Liver (tissue), 8 donors: ENCODE measurements at regions not wholly inside any gene's neighbourhood (a gene's known extent, or its start where the extent isn't known, plus 50 kb on each side); places are given as distances from the start of the nearest gene placed in this dataset.

Source experiments
- DNase-seq: peaks from one replicate; pipeline ENCODE4 v3.0.0-alpha.2; 2017; ENCODE audit warnings: low spot score
- H3K27ac ChIP-seq, 2 donors: one replicate each; pipeline ENCODE4 v1.7.0; 2013; ENCODE audit warnings: inconsistent platforms in 2 of 2, low read length in 2 of 2, control low read depth in 1 of 2, low read depth in 1 of 2, mild to moderate bottlenecking in 1 of 2
- H3K27me3 ChIP-seq, 4 donors: one replicate each; pipeline versions ENCODE4 v1.6.1 to v1.7.0; 2013; ENCODE audit warnings: low read length in 3 of 4, inconsistent platforms in 1 of 4, mild to moderate bottlenecking in 1 of 4, moderate library complexity in 1 of 4; ENCODE audit not compliant: control insufficient read depth in 4 of 4, insufficient read depth in 4 of 4
- H3K36me3 ChIP-seq, 4 donors: one replicate each; pipeline versions ENCODE4 v1.6.1 to v1.7.0; 2013; ENCODE audit warnings: low read length in 3 of 4, mild to moderate bottlenecking in 3 of 4, low read depth in 1 of 4, moderate library complexity in 1 of 4; ENCODE audit not compliant: control insufficient read depth in 4 of 4, insufficient read depth in 3 of 4
- H3K4me1 ChIP-seq, 4 donors: one replicate each; pipeline versions ENCODE4 v1.6.1 to v1.7.0; 2013; ENCODE audit warnings: low read length in 3 of 4, mild to moderate bottlenecking in 3 of 4, moderate library complexity in 1 of 4; ENCODE audit not compliant: control insufficient read depth in 4 of 4, insufficient read depth in 4 of 4
- H3K4me3 ChIP-seq, 3 donors: one replicate each; pipeline versions ENCODE4 v1.6.1 to v1.7.0; 2013; ENCODE audit warnings: low read length in 3 of 3, control low read depth in 1 of 3, low read depth in 1 of 3, mild to moderate bottlenecking in 1 of 3
- H3K9ac ChIP-seq, 2 donors: one replicate each; pipeline ENCODE4 v1.7.0; 2013; ENCODE audit warnings: low read length in 2 of 2, mild to moderate bottlenecking in 2 of 2, moderate library complexity in 2 of 2, control low read depth in 1 of 2, low read depth in 1 of 2
- H3K9me3 ChIP-seq, 4 donors: one replicate each; pipeline versions ENCODE4 v1.6.1 to v1.7.0; 2013; ENCODE audit warnings: low read length in 3 of 4; ENCODE audit not compliant: control insufficient read depth in 4 of 4
- ATF3 ChIP-seq: IDR thresholded peaks from 2 replicates; pipeline ENCODE4 v1.6.1; 2016; ENCODE audit warnings: antibody characterized with exemption
- CTCF ChIP-seq: fragments of 150-350 bp; IDR thresholded peaks from 2 replicates; pipeline ENCODE4 v1.5.1; 2017; ENCODE audit warnings: improper control_type of control experiment, low read depth, low read length; ENCODE audit not compliant: missing input control
- EGR1 ChIP-seq, 2 donors: IDR thresholded peaks; 2 replicates each; pipeline ENCODE4 v1.6.1; 2016 to 2018; ENCODE audit warnings: antibody characterized with exemption in 2 of 2, low read depth in 2 of 2
- FOXA1 ChIP-seq: IDR thresholded peaks from 2 replicates; pipeline ENCODE4 v1.6.1; 2016; ENCODE audit warnings: antibody characterized with exemption
- FOXA2 ChIP-seq: IDR thresholded peaks from 2 replicates; pipeline ENCODE4 v1.6.1; 2016; ENCODE audit warnings: antibody characterized with exemption
- GABPA ChIP-seq, 2 donors: IDR thresholded peaks in 1 of 2; conservative IDR thresholded peaks in 1 of 2; 2 replicates each; pipeline ENCODE4 v1.6.1; 2016; ENCODE audit warnings: antibody characterized with exemption in 2 of 2, mild to moderate bottlenecking in 1 of 2, moderate library complexity in 1 of 2
- HNF4A ChIP-seq, 2 donors: conservative IDR thresholded peaks; 2 replicates each; pipeline ENCODE4 v1.6.1; 2016; ENCODE audit warnings: antibody characterized with exemption in 2 of 2, mild to moderate bottlenecking in 2 of 2
- HNF4G ChIP-seq: IDR thresholded peaks from 2 replicates; pipeline ENCODE4 v1.6.1; 2016; ENCODE audit warnings: antibody characterized with exemption
- JUND ChIP-seq, 2 donors: IDR thresholded peaks; 2 replicates each; pipeline ENCODE4 v1.6.1; 2016; ENCODE audit warnings: antibody characterized with exemption in 2 of 2
- MAX ChIP-seq: IDR thresholded peaks from 2 replicates; pipeline ENCODE4 v1.6.1; 2016; ENCODE audit warnings: antibody characterized with exemption
- NR2F2 ChIP-seq: IDR thresholded peaks from 2 replicates; pipeline ENCODE4 v1.6.1; 2016; ENCODE audit warnings: antibody characterized with exemption
- RAD21 ChIP-seq, 2 donors: IDR thresholded peaks; 2 replicates each; pipeline ENCODE4 v1.6.1; 2016; ENCODE audit warnings: antibody characterized with exemption in 2 of 2, mild to moderate bottlenecking in 2 of 2
- REST ChIP-seq: IDR thresholded peaks from 2 replicates; pipeline ENCODE4 v1.6.1; 2016; ENCODE audit warnings: antibody characterized with exemption, mild to moderate bottlenecking
- RXRA ChIP-seq, 2 donors: IDR thresholded peaks; 2 replicates each; pipeline ENCODE4 v1.6.1; 2017 to 2018; ENCODE audit warnings: antibody characterized with exemption in 2 of 2, mild to moderate bottlenecking in 1 of 2
- SP1 ChIP-seq: IDR thresholded peaks from 2 replicates; pipeline ENCODE4 v1.6.1; 2018; ENCODE audit warnings: antibody characterized with exemption, mild to moderate bottlenecking
- TAF1 ChIP-seq: conservative IDR thresholded peaks from 2 replicates; pipeline ENCODE4 v1.6.1; 2016; ENCODE audit warnings: antibody characterized with exemption, mild to moderate bottlenecking
- YY1 ChIP-seq: IDR thresholded peaks from 2 replicates; pipeline ENCODE4 v1.6.1; 2016; ENCODE audit warnings: antibody characterized with exemption, mild to moderate bottlenecking
- ZBTB33 ChIP-seq: IDR thresholded peaks from 2 replicates; pipeline ENCODE4 v1.6.1; 2016; ENCODE audit warnings: antibody characterized with exemption
- WGBS: extraction: QIAGEN DNeasy Blood & Tissue Kit; methylation state at CpG from one replicate; pipeline ENCODE4 v1.1.7; 2013; 5-methylcytosine and 5-hydroxymethylcytosine counted together
- donor health status: healthy.
- donor health status: healthy.
- donor health status: healthy.
- donor health status: healthy.
- donor health status: healthy.

- Histone ChIP-seq H3K9me3 (no peaks in the 10 kb centered on the region), H3K4me1 (no peaks in the 10 kb centered on the region), H3K4me3 (no peak overlapping the region), H3K36me3 (no peaks in the 10 kb centered on the region), H3K27me3 (no peaks in the 10 kb centered on the region), H3K9ac (no peak overlapping the region), H3K27ac (no peak overlapping the region)
- DNase-seq, result no peak
- TF ChIP-seq EGR1 (IDR thresholded peaks at IDR 0.05; ENCODE audit: low read depth in 2 of 2), result no peak
- no peak for TF ChIP-seq HNF4G
- no peak for TF ChIP-seq NR2F2
- no peak for TF ChIP-seq HNF4A (conservative IDR thresholded peaks at IDR 0.05)
- TF ChIP-seq GABPA (IDR thresholded peaks at IDR 0.05 in 1 of 2, conservative IDR thresholded peaks at IDR 0.05 in 1 of 2), result no peak
- WGBS, result 75% methylated on average over 11 of the region's 11 CpGs
Observed at GRCh38 chr5:68818057-68818695, 275.6 kb upstream of the SLC30A5 start.

GRCh38 chr5:68818870-68819269 is 274.9 kb upstream of the SLC30A5 start:
- DNase-seq, result no peak
- H3K9ac ChIP-seq, result no peak overlapping the region
- no peaks in the 10 kb centered on the region for H3K4me1 ChIP-seq
- WGBS, result 68% methylated on average over 3 of the region's 3 CpGs
- H3K27ac ChIP-seq, result no peak overlapping the region
- H3K27me3 ChIP-seq, result no peaks in the 10 kb centered on the region
- TF ChIP-seq FOXA1, result no peak
- no peak for TF ChIP-seq ATF3
- no peak overlapping the region for H3K4me3 ChIP-seq
- no peaks in the 10 kb centered on the region for H3K36me3 ChIP-seq
- H3K9me3 ChIP-seq, result no peaks in the 10 kb centered on the region

GRCh38 chr5:68821056-68821455 is 272.8 kb upstream of the SLC30A5 start:
- Histone ChIP-seq H3K9me3 (no peaks in the 10 kb centered on the region), H3K27me3 (no peaks in the 10 kb centered on the region), H3K9ac (no peak overlapping the region), H3K4me3 (no peak overlapping the region), H3K36me3 (no peaks in the 10 kb centered on the region), H3K27ac (no peak overlapping the region), H3K4me1 (no peaks in the 10 kb centered on the region)
- WGBS, result 81% methylated on average over 2 of the region's 2 CpGs
- DNase-seq, result no peak
- TF ChIP-seq FOXA1, result no peak
- TF ChIP-seq SP1, result no peak
- TF ChIP-seq MAX, result no peak
- TF ChIP-seq GABPA (IDR thresholded peaks at IDR 0.05 in 1 of 2, conservative IDR thresholded peaks at IDR 0.05 in 1 of 2), result no peak
- no peak for TF ChIP-seq ZBTB33
- TF ChIP-seq EGR1 (IDR thresholded peaks at IDR 0.05; ENCODE audit: low read depth in 2 of 2), result no peak
- TF ChIP-seq CTCF, result no peak
- TF ChIP-seq JUND (IDR thresholded peaks at IDR 0.05), result no peak
- TF ChIP-seq HNF4A (conservative IDR thresholded peaks at IDR 0.05), result no peak
- no peak for TF ChIP-seq HNF4G
- no peak for TF ChIP-seq RAD21 (IDR thresholded peaks at IDR 0.05)
- no peak for TF ChIP-seq YY1
- no peak for TF ChIP-seq ATF3
- no peak for TF ChIP-seq RXRA (IDR thresholded peaks at IDR 0.05)
- TF ChIP-seq REST, result no peak
- no peak for TF ChIP-seq FOXA2
- no peak for TF ChIP-seq TAF1
